ENCODE measurements at regions not wholly inside any gene's neighbourhood (a gene's known extent, or its start where the extent isn't known, plus 50 kb on each side); places are given as distances from the start of the nearest gene placed in this dataset.

DNA sequence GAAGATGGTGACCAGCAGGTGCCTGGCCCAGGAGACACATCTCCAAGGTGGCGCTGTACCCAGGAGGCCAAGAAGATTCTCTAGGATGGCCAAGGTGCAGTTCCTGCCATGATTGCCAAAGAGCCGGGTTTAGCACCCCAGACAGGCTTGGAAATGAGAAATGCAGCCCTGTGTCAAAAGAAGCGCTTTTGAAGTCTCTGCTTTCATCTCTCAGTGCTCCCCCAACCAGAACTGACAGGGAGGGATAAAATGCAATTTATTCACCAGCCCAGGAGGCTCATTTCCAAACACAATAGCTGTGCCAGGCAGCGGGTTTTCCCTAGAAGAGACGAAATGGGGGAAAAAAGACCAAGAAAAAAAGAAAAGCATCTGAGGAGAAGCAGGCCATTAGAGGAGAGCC, 195.9 kb upstream of the NCAM1 start:
- Histone ChIP-seq H3K9ac (ENCODE audit: low read length) (no peak overlapping the region), H3K27me3 (ENCODE audit: low read length) (no peaks in the 10 kb centered on the region), H3K27ac (ENCODE audit: low read length) (no peak overlapping the region), H3K4me3 (ENCODE audit: low read length) (no peak overlapping the region), H3K4me2 (ENCODE audit: low read depth, low read length, poor library complexity, severe bottlenecking) (no peak overlapping the region), H4K20me1 (ENCODE audit: insufficient read depth, low read depth, low read length) (no peaks in the 10 kb centered on the region), H3K36me3 (ENCODE audit: insufficient read depth, low read length) (no peaks in the 10 kb centered on the region), H3K79me2 (ENCODE audit: low read length) (no peaks in the 10 kb centered on the region), H3K4me1 (ENCODE audit: low read length) (no peaks in the 10 kb centered on the region; the same call in 1 of the 2 replicates), H3K9me2 (replicated peaks; ENCODE audit: insufficient read depth, low read length) (no peaks in the 10 kb centered on the region), H2AFZ (ENCODE audit: low read length) (no peak overlapping the region), H3K9me3 (ENCODE audit: low read length) (no peaks in the 10 kb centered on the region)
- DNase-seq: no peak

GRCh38 chr11:112769170-112769569, 192.1 kb upstream of the NCAM1 start:
- Histone ChIP-seq H2AFZ (ENCODE audit: low read length) (no peak overlapping the region), H3K9me2 (replicated peaks; ENCODE audit: insufficient read depth, low read length) (no peaks in the 10 kb centered on the region)

DNA sequence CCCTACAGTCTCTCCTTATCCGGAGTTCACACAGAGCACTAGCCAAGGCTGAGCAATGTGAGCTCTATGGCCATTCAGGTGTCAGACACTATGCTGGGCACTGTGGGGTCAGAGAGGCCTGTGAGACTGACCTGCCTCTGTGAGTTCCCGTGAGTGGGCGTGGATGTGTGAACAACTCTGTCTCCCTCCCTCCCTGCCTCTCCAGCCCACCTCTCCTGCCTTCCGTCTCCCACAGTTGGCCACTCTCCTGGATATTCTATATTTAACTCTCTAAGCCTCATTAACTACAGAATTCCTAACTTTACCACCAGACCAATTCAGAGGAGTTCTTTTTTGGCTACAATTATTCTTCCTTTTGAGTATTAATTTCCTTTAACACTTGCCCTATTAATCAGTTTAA, 191.6 kb upstream of the NCAM1 start:
- Histone ChIP-seq H3K9me2 (replicated peaks; ENCODE audit: insufficient read depth, low read length) (no peaks in the 10 kb centered on the region), H4K20me1 (ENCODE audit: insufficient read depth, low read depth, low read length) (no peaks in the 10 kb centered on the region), H3K9ac (ENCODE audit: low read length) (no peak overlapping the region), H3K36me3 (ENCODE audit: insufficient read depth, low read length) (no peaks in the 10 kb centered on the region), H2AFZ (ENCODE audit: low read length) (no peak overlapping the region), H3K4me3 (ENCODE audit: low read length) (no peak overlapping the region), H3K9me3 (ENCODE audit: low read length) (no peaks in the 10 kb centered on the region), H3K79me2 (ENCODE audit: low read length) (no peaks in the 10 kb centered on the region), H3K4me2 (ENCODE audit: low read depth, low read length, poor library complexity, severe bottlenecking) (no peak overlapping the region), H3K4me1 (ENCODE audit: low read length) (no peaks in the 10 kb centered on the region), H3K27ac (ENCODE audit: low read length) (no peak overlapping the region), H3K27me3 (ENCODE audit: low read length) (no peaks in the 10 kb centered on the region)
- DNase-seq: no peak

More at GRCh38 chr11:112769170-112769569, 192.1 kb upstream of the NCAM1 start:
- Histone ChIP-seq H3K4me1 (ENCODE audit: low read length) (no peaks in the 10 kb centered on the region), H3K79me2 (ENCODE audit: low read length) (no peaks in the 10 kb centered on the region), H3K4me3 (ENCODE audit: low read length) (no peak overlapping the region), H3K36me3 (ENCODE audit: insufficient read depth, low read length) (no peaks in the 10 kb centered on the region), H3K9me3 (ENCODE audit: low read length) (no peaks in the 10 kb centered on the region), H3K4me2 (ENCODE audit: low read depth, low read length, poor library complexity, severe bottlenecking) (no peak overlapping the region), H4K20me1 (ENCODE audit: insufficient read depth, low read depth, low read length) (no peaks in the 10 kb centered on the region), H3K27ac (ENCODE audit: low read length) (no peak overlapping the region), H3K27me3 (ENCODE audit: low read length) (no peaks in the 10 kb centered on the region), H3K9ac (ENCODE audit: low read length) (no peak overlapping the region)
- DNase-seq: no peak

DNA sequence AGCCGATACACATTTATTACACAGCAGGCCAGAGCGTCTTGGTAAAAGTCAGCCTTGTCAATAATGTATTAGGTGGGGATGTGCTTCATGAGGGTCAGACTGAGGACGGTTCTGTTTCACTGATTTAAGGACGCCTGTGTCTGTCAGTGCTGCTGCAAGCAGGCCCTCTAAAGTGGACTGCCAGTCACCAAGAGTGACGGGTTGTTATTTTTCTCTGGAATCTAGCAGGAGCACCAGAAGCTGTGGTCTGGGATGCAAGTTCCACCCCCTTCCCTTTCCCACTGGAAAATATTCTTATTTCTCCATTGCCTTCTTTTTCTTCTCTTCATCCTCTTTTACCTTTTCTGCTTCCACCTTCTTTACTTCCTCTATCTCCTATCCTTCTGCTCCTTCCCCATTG, 191.2 kb upstream of the NCAM1 start:
- Histone ChIP-seq H2AFZ (ENCODE audit: low read length) (no peak overlapping the region), H3K79me2 (ENCODE audit: low read length) (no peaks in the 10 kb centered on the region), H3K9ac (ENCODE audit: low read length) (no peak overlapping the region), H3K27ac (ENCODE audit: low read length) (no peak overlapping the region), H3K36me3 (ENCODE audit: insufficient read depth, low read length) (no peaks in the 10 kb centered on the region), H3K27me3 (ENCODE audit: low read length) (no peaks in the 10 kb centered on the region), H3K9me2 (replicated peaks; ENCODE audit: insufficient read depth, low read length) (no peaks in the 10 kb centered on the region), H3K9me3 (ENCODE audit: low read length) (no peaks in the 10 kb centered on the region), H3K4me1 (ENCODE audit: low read length) (no peaks in the 10 kb centered on the region), H3K4me2 (ENCODE audit: low read depth, low read length, poor library complexity, severe bottlenecking) (no peak overlapping the region), H3K4me3 (ENCODE audit: low read length) (no peak overlapping the region), H4K20me1 (ENCODE audit: insufficient read depth, low read depth, low read length) (no peaks in the 10 kb centered on the region)
- DNase-seq: no peak

DNA sequence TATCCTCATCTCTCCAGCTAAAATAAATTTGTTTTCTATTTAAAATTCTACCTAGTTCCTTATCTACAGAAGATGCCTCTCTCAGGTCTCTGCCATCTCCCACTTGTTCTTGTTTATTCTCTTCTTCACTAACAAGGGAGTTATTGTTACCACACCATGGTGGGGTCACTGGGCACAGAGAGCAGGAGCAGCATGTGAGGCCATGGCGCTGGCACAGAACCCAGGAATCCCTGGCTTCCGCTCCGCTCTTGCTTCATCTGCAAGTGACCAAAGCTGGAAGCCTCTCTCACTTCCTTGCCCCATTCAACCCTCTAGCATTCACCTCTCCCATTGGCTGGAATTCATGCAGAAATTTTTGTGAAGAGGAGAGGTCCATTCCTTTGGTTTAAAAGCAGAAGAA, 190.7 kb upstream of the NCAM1 start:
- Histone ChIP-seq H3K4me2 (ENCODE audit: low read depth, low read length, poor library complexity, severe bottlenecking) (no peak overlapping the region), H3K27me3 (ENCODE audit: low read length) (no peaks in the 10 kb centered on the region), H3K27ac (ENCODE audit: low read length) (no peak overlapping the region), H4K20me1 (ENCODE audit: insufficient read depth, low read depth, low read length) (no peaks in the 10 kb centered on the region), H3K36me3 (ENCODE audit: insufficient read depth, low read length) (no peaks in the 10 kb centered on the region), H3K4me1 (ENCODE audit: low read length) (no peaks in the 10 kb centered on the region), H3K9ac (ENCODE audit: low read length) (no peak overlapping the region), H3K79me2 (ENCODE audit: low read length) (no peaks in the 10 kb centered on the region), H3K4me3 (ENCODE audit: low read length) (no peak overlapping the region), H3K9me3 (ENCODE audit: low read length) (no peaks in the 10 kb centered on the region), H2AFZ (ENCODE audit: low read length) (no peak overlapping the region), H3K9me2 (replicated peaks; ENCODE audit: insufficient read depth, low read length) (no peaks in the 10 kb centered on the region)
- DNase-seq: no peak

- Histone ChIP-seq H3K9me2 (replicated peaks; ENCODE audit: insufficient read depth, low read length) (no peaks in the 10 kb centered on the region), H3K79me2 (ENCODE audit: low read length) (no peaks in the 10 kb centered on the region)
These were observed 189.4 kb upstream of the NCAM1 start for GRCh38 chr11:112771851-112772250.

DNA sequence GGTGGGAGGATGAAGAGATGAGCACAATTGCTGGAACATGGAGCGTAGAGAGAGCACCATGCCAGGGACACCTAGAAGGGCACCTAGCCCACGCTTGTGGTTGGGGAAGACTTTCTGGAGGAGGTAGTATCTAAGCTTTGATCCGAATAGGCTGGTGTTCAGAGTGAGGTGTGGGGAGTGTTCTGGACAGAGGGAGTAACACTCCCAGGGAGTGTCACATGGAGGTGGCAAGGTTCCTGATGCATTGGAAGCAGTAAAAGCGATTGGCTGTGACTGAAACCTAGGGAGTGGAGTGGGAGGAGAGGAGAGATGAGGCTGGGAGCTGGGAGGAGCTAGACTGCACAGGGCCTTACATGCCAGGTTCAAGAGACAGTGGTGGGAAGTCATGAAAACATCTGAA, 188.0 kb upstream of the NCAM1 start:
- no peaks in the 10 kb centered on the region for H3K9me2 ChIP-seq (replicated peaks; ENCODE audit: insufficient read depth, low read length)
- H3K36me3 ChIP-seq (ENCODE audit: insufficient read depth, low read length): no peaks in the 10 kb centered on the region
- no peak overlapping the region for H3K27ac ChIP-seq (ENCODE audit: low read length)
- H3K4me2 ChIP-seq (ENCODE audit: low read depth, low read length, poor library complexity, severe bottlenecking): no peak overlapping the region
- no peaks in the 10 kb centered on the region for H3K79me2 ChIP-seq (ENCODE audit: low read length)
- H3K9ac ChIP-seq (ENCODE audit: low read length): no peak overlapping the region
- H3K27me3 ChIP-seq (ENCODE audit: low read length): no peaks in the 10 kb centered on the region
- DNase-seq: no peak
- no peak overlapping the region for H2AFZ ChIP-seq (ENCODE audit: low read length)
- no peak overlapping the region for H3K4me3 ChIP-seq (ENCODE audit: low read length)
- H3K4me1 ChIP-seq (ENCODE audit: low read length): no peaks in the 10 kb centered on the region
- H3K9me3 ChIP-seq (ENCODE audit: low read length): no peaks in the 10 kb centered on the region
- no peaks in the 10 kb centered on the region for H4K20me1 ChIP-seq (ENCODE audit: insufficient read depth, low read depth, low read length)

More at GRCh38 chr11:112771851-112772250, 189.4 kb upstream of the NCAM1 start:
- Histone ChIP-seq H2AFZ (ENCODE audit: low read length) (no peak overlapping the region), H3K4me3 (ENCODE audit: low read length) (no peak overlapping the region), H3K4me1 (ENCODE audit: low read length) (no peaks in the 10 kb centered on the region), H3K9me3 (ENCODE audit: low read length) (no peaks in the 10 kb centered on the region), H3K27ac (ENCODE audit: low read length) (no peak overlapping the region), H3K4me2 (ENCODE audit: low read depth, low read length, poor library complexity, severe bottlenecking) (no peak overlapping the region), H4K20me1 (ENCODE audit: insufficient read depth, low read depth, low read length) (no peaks in the 10 kb centered on the region), H3K36me3 (ENCODE audit: insufficient read depth, low read length) (no peaks in the 10 kb centered on the region), H3K9ac (ENCODE audit: low read length) (no peak overlapping the region), H3K27me3 (ENCODE audit: low read length) (no peaks in the 10 kb centered on the region)
- DNase-seq: no peak

GRCh38 chr11:112776834-112777233, 184.4 kb upstream of the NCAM1 start:
- Histone ChIP-seq H3K4me1 (ENCODE audit: low read length) (no peaks in the 10 kb centered on the region), H3K9ac (ENCODE audit: low read length) (no peak overlapping the region), H3K9me3 (ENCODE audit: low read length) (no peaks in the 10 kb centered on the region), H2AFZ (ENCODE audit: low read length) (no peak overlapping the region), H3K27ac (ENCODE audit: low read length) (no peak overlapping the region), H3K4me3 (ENCODE audit: low read length) (no peak overlapping the region), H3K27me3 (ENCODE audit: low read length) (no peaks in the 10 kb centered on the region), H3K4me2 (ENCODE audit: low read depth, low read length, poor library complexity, severe bottlenecking) (no peak overlapping the region), H3K36me3 (ENCODE audit: insufficient read depth, low read length) (no peaks in the 10 kb centered on the region), H3K79me2 (ENCODE audit: low read length) (no peaks in the 10 kb centered on the region), H4K20me1 (ENCODE audit: insufficient read depth, low read depth, low read length) (no peaks in the 10 kb centered on the region), H3K9me2 (replicated peaks; ENCODE audit: insufficient read depth, low read length) (no peaks in the 10 kb centered on the region)
- DNase-seq: no peak

- H3K9me2 ChIP-seq (replicated peaks; ENCODE audit: insufficient read depth, low read length): no peaks in the 10 kb centered on the region
- H3K9ac ChIP-seq (ENCODE audit: low read length): no peak overlapping the region
- no peaks in the 10 kb centered on the region for H4K20me1 ChIP-seq (ENCODE audit: insufficient read depth, low read depth, low read length)
- H3K27me3 ChIP-seq (ENCODE audit: low read length): no peaks in the 10 kb centered on the region
- H3K27ac ChIP-seq (ENCODE audit: low read length): no peak overlapping the region
- no peaks in the 10 kb centered on the region for H3K79me2 ChIP-seq (ENCODE audit: low read length)
- H3K4me3 ChIP-seq (ENCODE audit: low read length): no peak overlapping the region
- H3K36me3 ChIP-seq (ENCODE audit: insufficient read depth, low read length): no peaks in the 10 kb centered on the region
- H2AFZ ChIP-seq (ENCODE audit: low read length): no peak overlapping the region
- H3K4me2 ChIP-seq (ENCODE audit: low read depth, low read length, poor library complexity, severe bottlenecking): no peak overlapping the region
- no peaks in the 10 kb centered on the region for H3K4me1 ChIP-seq (ENCODE audit: low read length)
- no peak for DNase-seq
- no peaks in the 10 kb centered on the region for H3K9me3 ChIP-seq (ENCODE audit: low read length)
These were observed 183.9 kb upstream of the NCAM1 start for GRCh38 chr11:112777283-112777751.

Measured in Karpas-422 (cell line).